ENCODE measurements at regions not wholly inside any gene's neighbourhood (a gene's known extent, or its start where the extent isn't known, plus 50 kb on each side); places are given as distances from the start of the nearest gene placed in this dataset.
"Not testable (repeated sequence)": the region's sequence is repeated elsewhere in the genome, so short reads cannot be mapped to it uniquely, and the experiment has no call there.

DNA sequence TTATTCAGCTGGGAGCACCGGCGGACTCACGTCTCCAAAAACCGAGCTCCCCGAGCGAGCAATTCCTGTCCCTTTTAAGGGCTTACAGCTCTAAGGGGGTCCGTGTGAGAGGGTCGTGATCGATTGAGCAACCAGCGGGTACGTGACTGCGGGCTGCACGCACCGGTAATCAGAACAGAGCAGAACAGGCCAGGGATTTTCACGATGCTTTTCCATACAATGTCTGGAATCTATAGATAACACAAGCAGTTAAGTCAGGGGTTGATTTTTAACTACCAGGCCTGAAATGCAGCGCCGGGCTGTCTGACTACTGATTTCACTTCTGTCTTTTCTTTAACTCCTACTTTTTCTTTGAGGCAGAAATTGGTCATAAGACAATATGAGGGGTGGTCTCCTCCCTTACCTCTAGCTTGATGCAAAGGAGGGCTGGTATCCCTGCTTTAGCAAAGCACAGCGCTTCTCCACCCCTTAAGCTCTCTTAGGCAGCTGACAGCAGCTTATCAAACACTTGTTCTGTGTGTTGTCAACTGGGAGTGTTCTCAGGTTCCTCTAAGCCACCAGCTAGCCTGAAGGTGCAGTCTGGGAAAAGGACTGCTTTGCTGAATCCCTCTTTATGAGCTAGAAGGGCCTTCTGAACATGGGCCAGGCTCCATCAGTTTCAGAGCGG, 323.8 kb upstream of the CCL2 start:
- H3K9me3 Mint-ChIP-seq; H3K4me1 Mint-ChIP-seq; ATAC-seq (replicated peaks in 1 of 4); H3K4me1 ChIP-seq (ENCODE audit: control insufficient read depth in 1 of 2, extremely low read depth in 1 of 2, insufficient read depth in 2 of 2, low read length in 2 of 2); POLR2A ChIA-PET; H3K36me3 Mint-ChIP-seq; CTCF ChIA-PET; H3K27ac Mint-ChIP-seq; H3K9me3 ChIP-seq; H3K36me3 ChIP-seq (ENCODE audit: control insufficient read depth in 2 of 2, extremely low read depth in 1 of 2, insufficient read depth in 1 of 2, low read length in 1 of 2); H3K4me3 Mint-ChIP-seq; H3K4me3 ChIP-seq (ENCODE audit: control insufficient read depth in 1 of 2, extremely low read depth in 1 of 2, low read length in 1 of 2); DNase-seq; H3K27ac ChIP-seq (ENCODE audit: low read length): not testable (repeated sequence)
- H3K27me3 ChIP-seq (replicated peaks in 1 of 2; ENCODE audit: control insufficient read depth in 2 of 2, extremely low read depth in 1 of 2, insufficient read depth in 2 of 2, low read length in 1 of 2): peaks cover 0 to 11% of the 10 kb centered on the region in 2 experiments
- peaks cover 6 to 14% of the 10 kb centered on the region in 2 donors for H3K27me3 Mint-ChIP-seq
- WGBS (ENCODE audit: insufficient coverage): 88% methylated on average over 15 of the region's 19 CpGs

DNA sequence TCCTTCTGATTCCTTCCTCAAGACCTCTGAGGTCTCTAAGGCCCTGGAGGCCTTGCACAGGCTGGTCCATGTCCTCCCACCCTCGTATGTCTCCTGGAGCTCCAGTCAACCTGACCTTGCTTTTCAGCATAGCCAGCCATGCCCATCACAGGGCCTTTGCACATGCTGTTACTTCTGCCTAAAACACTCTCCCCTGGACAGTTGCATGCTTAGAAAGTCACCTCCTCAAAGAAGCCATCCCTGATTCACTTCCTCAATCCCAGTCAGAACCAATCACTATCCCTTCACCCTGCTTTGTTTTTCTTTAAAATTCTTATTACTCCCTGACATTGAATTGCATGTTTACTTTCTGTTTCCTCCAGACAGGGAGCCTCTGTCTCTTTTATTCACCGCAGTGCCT, 322.1 kb upstream of the CCL2 start:
- Mint-ChIP-seq H3K27me3 (peaks cover 6 to 12% of the 10 kb centered on the region in 2 donors), H3K9me3 (no peaks in the 10 kb centered on the region), H3K36me3 (no peaks in the 10 kb centered on the region), H3K27ac (no peak overlapping the region), H3K4me1 (no peaks in the 10 kb centered on the region), H3K4me3 (no peak overlapping the region)
- Histone ChIP-seq H3K36me3 (ENCODE audit: control insufficient read depth in 2 of 2, extremely low read depth in 1 of 2, insufficient read depth in 1 of 2, low read length in 1 of 2) (no peaks in the 10 kb centered on the region), H3K27me3 (replicated peaks in 1 of 2; ENCODE audit: control insufficient read depth in 2 of 2, extremely low read depth in 1 of 2, insufficient read depth in 2 of 2, low read length in 1 of 2) (peaks cover 0 to 16% of the 10 kb centered on the region in 2 experiments), H3K27ac (ENCODE audit: low read length) (no peak overlapping the region), H3K9me3 (no peaks in the 10 kb centered on the region), H3K4me1 (ENCODE audit: control insufficient read depth in 1 of 2, extremely low read depth in 1 of 2, insufficient read depth in 2 of 2, low read length in 2 of 2) (no peaks in the 10 kb centered on the region), H3K4me3 (ENCODE audit: control insufficient read depth in 1 of 2, extremely low read depth in 1 of 2, low read length in 1 of 2) (no peak overlapping the region)
- ChIA-PET CTCF (no interaction called here), POLR2A (no interaction called here)
- DNase-seq (no peak), ATAC-seq (replicated peaks in 1 of 4) (no peak)
- WGBS (ENCODE audit: insufficient coverage): 55% methylated on average over 1 of the region's 2 CpGs

GRCh38 chr17:33933576-33933975, 321.5 kb upstream of the CCL2 start:
- Histone ChIP-seq H3K27ac (ENCODE audit: low read length) (no peak overlapping the region), H3K9me3 (no peaks in the 10 kb centered on the region), H3K4me3 (ENCODE audit: control insufficient read depth in 1 of 2, extremely low read depth in 1 of 2, low read length in 1 of 2) (no peak overlapping the region), H3K4me1 (ENCODE audit: control insufficient read depth in 1 of 2, extremely low read depth in 1 of 2, insufficient read depth in 2 of 2, low read length in 2 of 2) (no peaks in the 10 kb centered on the region), H3K27me3 (replicated peaks in 1 of 2; ENCODE audit: control insufficient read depth in 2 of 2, extremely low read depth in 1 of 2, insufficient read depth in 2 of 2, low read length in 1 of 2) (peaks cover 0 to 17% of the 10 kb centered on the region in 2 experiments), H3K36me3 (ENCODE audit: control insufficient read depth in 2 of 2, extremely low read depth in 1 of 2, insufficient read depth in 1 of 2, low read length in 1 of 2) (no peaks in the 10 kb centered on the region)
- Mint-ChIP-seq H3K9me3 (no peaks in the 10 kb centered on the region), H3K4me3 (no peak overlapping the region), H3K4me1 (no peaks in the 10 kb centered on the region), H3K27ac (no peak overlapping the region), H3K27me3 (peaks cover 3 to 12% of the 10 kb centered on the region in 2 donors), H3K36me3 (no peaks in the 10 kb centered on the region)
- DNase-seq: no peak
- ATAC-seq (replicated peaks in 1 of 4): no peak
- WGBS (ENCODE audit: insufficient coverage): 67% methylated on average over 4 of the region's 5 CpGs
- POLR2A ChIA-PET: no interaction called here
- CTCF ChIA-PET: no interaction called here

DNA sequence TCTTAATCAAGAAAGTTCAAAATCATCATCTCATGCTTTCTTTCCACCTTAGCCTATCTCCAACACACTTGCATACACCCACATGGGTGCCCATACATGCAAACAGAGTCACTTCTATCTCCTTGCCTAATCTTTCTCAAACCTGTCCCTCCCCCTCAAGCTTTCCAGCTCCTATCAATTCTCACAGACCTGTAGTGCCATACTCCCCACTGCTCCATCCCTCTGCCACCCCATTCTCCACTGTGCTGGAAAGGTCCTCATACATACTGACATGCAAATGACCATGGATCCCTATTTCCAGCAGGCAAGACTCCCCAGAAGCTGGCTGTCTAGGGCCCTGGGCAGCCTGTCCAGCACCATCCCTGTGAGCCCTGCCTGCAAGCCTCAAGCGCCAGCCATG, 320.4 kb upstream of the CCL2 start:
- H3K4me1 ChIP-seq (ENCODE audit: control insufficient read depth in 1 of 2, extremely low read depth in 1 of 2, insufficient read depth in 2 of 2, low read length in 2 of 2): no peaks in the 10 kb centered on the region
- H3K36me3 ChIP-seq (ENCODE audit: control insufficient read depth in 2 of 2, extremely low read depth in 1 of 2, insufficient read depth in 1 of 2, low read length in 1 of 2): no peaks in the 10 kb centered on the region
- ChIA-PET POLR2A (no interaction called here), CTCF (no interaction called here)
- no peak overlapping the region for H3K4me3 Mint-ChIP-seq
- H3K27ac Mint-ChIP-seq: no peak overlapping the region
- 83% methylated on average over 1 of the region's 1 CpG for WGBS (ENCODE audit: insufficient coverage)
- H3K4me3 ChIP-seq (ENCODE audit: control insufficient read depth in 1 of 2, extremely low read depth in 1 of 2, low read length in 1 of 2): no peak overlapping the region
- H3K4me1 Mint-ChIP-seq: no peaks in the 10 kb centered on the region
- H3K9me3 ChIP-seq: no peaks in the 10 kb centered on the region
- ATAC-seq (replicated peaks in 1 of 4) (no peak), DNase-seq (no peak)
- no peaks in the 10 kb centered on the region for H3K9me3 Mint-ChIP-seq
- peaks cover 3 to 5% of the 10 kb centered on the region in 2 donors for H3K27me3 Mint-ChIP-seq
- no peak overlapping the region for H3K27ac ChIP-seq (ENCODE audit: low read length)
- H3K36me3 Mint-ChIP-seq: no peaks in the 10 kb centered on the region
- peaks cover 0 to 20% of the 10 kb centered on the region in 2 experiments for H3K27me3 ChIP-seq (replicated peaks in 1 of 2; ENCODE audit: control insufficient read depth in 2 of 2, extremely low read depth in 1 of 2, insufficient read depth in 2 of 2, low read length in 1 of 2)

- no peaks in the 10 kb centered on the region for H3K4me1 Mint-ChIP-seq
- ATAC-seq (replicated peaks in 1 of 4): no peak
- no peak for DNase-seq
- no peaks in the 10 kb centered on the region for H3K36me3 Mint-ChIP-seq
- ChIA-PET CTCF (no interaction called here), POLR2A (no interaction called here)
- no peak overlapping the region for H3K27ac Mint-ChIP-seq
- Histone ChIP-seq H3K9me3 (no peaks in the 10 kb centered on the region), H3K4me3 (ENCODE audit: control insufficient read depth in 1 of 2, extremely low read depth in 1 of 2, low read length in 1 of 2) (no peak overlapping the region), H3K36me3 (ENCODE audit: control insufficient read depth in 2 of 2, extremely low read depth in 1 of 2, insufficient read depth in 1 of 2, low read length in 1 of 2) (no peaks in the 10 kb centered on the region), H3K4me1 (ENCODE audit: control insufficient read depth in 1 of 2, extremely low read depth in 1 of 2, insufficient read depth in 2 of 2, low read length in 2 of 2) (no peaks in the 10 kb centered on the region), H3K27me3 (replicated peaks in 1 of 2; ENCODE audit: control insufficient read depth in 2 of 2, extremely low read depth in 1 of 2, insufficient read depth in 2 of 2, low read length in 1 of 2) (peaks cover 0 to 16% of the 10 kb centered on the region in 2 experiments), H3K27ac (ENCODE audit: low read length) (no peak overlapping the region)
- peaks cover 3% of the 10 kb centered on the region in 2 donors for H3K27me3 Mint-ChIP-seq
- no peaks in the 10 kb centered on the region for H3K9me3 Mint-ChIP-seq
- no peak overlapping the region for H3K4me3 Mint-ChIP-seq
- WGBS (ENCODE audit: insufficient coverage): 89% methylated on average over 3 of the region's 4 CpGs
Observed at GRCh38 chr17:33935822-33936221, 319.3 kb upstream of the CCL2 start.

GRCh38 chr17:33936764-33937163, 318.3 kb upstream of the CCL2 start:
- 100% methylated on average over 1 of the region's 5 CpGs for WGBS (ENCODE audit: insufficient coverage)
- no peak overlapping the region for H3K27ac ChIP-seq (ENCODE audit: low read length)
- H3K27me3 ChIP-seq (replicated peaks in 1 of 2; ENCODE audit: control insufficient read depth in 2 of 2, extremely low read depth in 1 of 2, insufficient read depth in 2 of 2, low read length in 1 of 2): peaks cover 0 to 20% of the 10 kb centered on the region in 2 experiments
- peaks cover 5 to 6% of the 10 kb centered on the region in 2 donors for H3K27me3 Mint-ChIP-seq
- no peak overlapping the region for H3K4me3 ChIP-seq (ENCODE audit: control insufficient read depth in 1 of 2, extremely low read depth in 1 of 2, low read length in 1 of 2)
- H3K27ac Mint-ChIP-seq: no peak overlapping the region
- no peak overlapping the region for H3K4me3 Mint-ChIP-seq
- H3K9me3 Mint-ChIP-seq: no peaks in the 10 kb centered on the region
- no peaks in the 10 kb centered on the region for H3K4me1 ChIP-seq (ENCODE audit: control insufficient read depth in 1 of 2, extremely low read depth in 1 of 2, insufficient read depth in 2 of 2, low read length in 2 of 2)
- H3K4me1 Mint-ChIP-seq: no peaks in the 10 kb centered on the region
- DNase-seq (no peak), ATAC-seq (replicated peaks in 1 of 4) (no peak)
- ChIA-PET POLR2A (no interaction called here), CTCF (no interaction called here)
- no peaks in the 10 kb centered on the region for H3K9me3 ChIP-seq
- H3K36me3 Mint-ChIP-seq: no peaks in the 10 kb centered on the region
- H3K36me3 ChIP-seq (ENCODE audit: control insufficient read depth in 2 of 2, extremely low read depth in 1 of 2, insufficient read depth in 1 of 2, low read length in 1 of 2): no peaks in the 10 kb centered on the region

- H3K9me3 ChIP-seq: no peaks in the 10 kb centered on the region
- no peak overlapping the region for H3K27ac ChIP-seq (ENCODE audit: low read length)
- no peaks in the 10 kb centered on the region for H3K4me1 ChIP-seq (ENCODE audit: control insufficient read depth in 1 of 2, extremely low read depth in 1 of 2, insufficient read depth in 2 of 2, low read length in 2 of 2)
- no peak overlapping the region for H3K4me3 ChIP-seq (ENCODE audit: control insufficient read depth in 1 of 2, extremely low read depth in 1 of 2, low read length in 1 of 2)
- Mint-ChIP-seq H3K4me3 (no peak overlapping the region), H3K4me1 (no peaks in the 10 kb centered on the region), H3K36me3 (no peaks in the 10 kb centered on the region), H3K27ac (no peak overlapping the region), H3K27me3 (peaks cover 2 to 7% of the 10 kb centered on the region in 2 donors), H3K9me3 (no peaks in the 10 kb centered on the region)
- ChIA-PET POLR2A (no interaction called here), CTCF (no interaction called here)
- no peak for ATAC-seq (replicated peaks in 1 of 4)
- no peak for DNase-seq
- WGBS (ENCODE audit: insufficient coverage): 100% methylated on average over 1 of the region's 4 CpGs
- H3K27me3 ChIP-seq (replicated peaks in 1 of 2; ENCODE audit: control insufficient read depth in 2 of 2, extremely low read depth in 1 of 2, insufficient read depth in 2 of 2, low read length in 1 of 2): peaks cover 0 to 23% of the 10 kb centered on the region in 2 experiments
- no peaks in the 10 kb centered on the region for H3K36me3 ChIP-seq (ENCODE audit: control insufficient read depth in 2 of 2, extremely low read depth in 1 of 2, insufficient read depth in 1 of 2, low read length in 1 of 2)
Observed at GRCh38 chr17:33939959-33940358, 315.1 kb upstream of the CCL2 start.
